WERI-Rb-1 (cell line): ENCODE measurements at regions not wholly inside any gene's neighbourhood (a gene's known extent, or its start where the extent isn't known, plus 50 kb on each side); places are given as distances from the start of the nearest gene placed in this dataset.
A peak's percentile ranks its signal among the peaks of the same experiment; 100 is the strongest.
"Not testable (repeated sequence)": the region's sequence is repeated elsewhere in the genome, so short reads cannot be mapped to it uniquely, and the experiment has no call there.

Source experiments
- DNase-seq: peaks from one replicate; pipeline ENCODE4 v3.0.0-alpha.2; 2020
- H3K27ac ChIP-seq: fragments of 250-450 bp; sonication (Bioruptor Pico); 2 replicates; pipeline ENCODE4 v1.5.1; 2020; ENCODE audit warnings: mild to moderate bottlenecking, moderate library complexity
- H3K27me3 ChIP-seq: fragments of 250-450 bp; sonication (Bioruptor Pico); 2 replicates; pipeline ENCODE4 v1.5.1; 2021; ENCODE audit warnings: mild to moderate bottlenecking, low read depth, moderate library complexity; ENCODE audit not compliant: insufficient read depth, severe bottlenecking
- H3K36me3 ChIP-seq: fragments of 250-450 bp; sonication (Bioruptor Pico); 2 replicates; pipeline ENCODE4 v1.5.1; 2020; ENCODE audit warnings: mild to moderate bottlenecking, moderate library complexity
- H3K4me3 ChIP-seq: 2 replicates; pipeline ENCODE4 v1.5.1; 2011; ENCODE audit warnings: low read depth, mild to moderate bottlenecking, control low read depth, low read length
- H3K9me3 ChIP-seq: fragments of 250-450 bp; sonication (Bioruptor Pico); 2 replicates; pipeline ENCODE4 v1.5.1; 2021; ENCODE audit warnings: mild to moderate bottlenecking, moderate library complexity; ENCODE audit not compliant: severe bottlenecking
- TF ChIP-seq, protein P1 (sequence below): IDR thresholded peaks from 2 replicates; pipeline ENCODE4 v1.5.1; 2011; ENCODE audit warnings: low read depth, mild to moderate bottlenecking, control low read depth, inconsistent platforms, low read length

DNA sequence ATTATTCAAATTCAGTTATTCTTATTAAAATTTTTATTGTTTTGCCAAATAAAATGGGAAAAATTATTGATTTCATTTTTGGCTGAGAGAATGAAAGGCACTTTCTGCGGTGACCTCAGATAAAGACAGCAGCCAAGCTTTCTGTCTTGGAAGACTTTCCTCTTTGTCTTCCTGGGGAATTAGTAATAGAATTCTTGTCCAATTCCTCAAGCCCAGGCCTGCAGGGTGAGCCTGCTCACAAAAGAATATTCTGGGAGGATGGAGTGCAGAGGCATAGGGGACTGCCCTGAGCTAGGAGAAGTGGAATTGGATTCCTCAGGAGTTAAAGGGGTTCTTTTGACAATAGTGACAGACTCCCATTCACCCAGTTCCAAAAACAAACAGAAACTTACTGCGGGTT, 614.5 kb upstream of the ADGRL2 start:
- TF ChIP-seq, protein P1, sequence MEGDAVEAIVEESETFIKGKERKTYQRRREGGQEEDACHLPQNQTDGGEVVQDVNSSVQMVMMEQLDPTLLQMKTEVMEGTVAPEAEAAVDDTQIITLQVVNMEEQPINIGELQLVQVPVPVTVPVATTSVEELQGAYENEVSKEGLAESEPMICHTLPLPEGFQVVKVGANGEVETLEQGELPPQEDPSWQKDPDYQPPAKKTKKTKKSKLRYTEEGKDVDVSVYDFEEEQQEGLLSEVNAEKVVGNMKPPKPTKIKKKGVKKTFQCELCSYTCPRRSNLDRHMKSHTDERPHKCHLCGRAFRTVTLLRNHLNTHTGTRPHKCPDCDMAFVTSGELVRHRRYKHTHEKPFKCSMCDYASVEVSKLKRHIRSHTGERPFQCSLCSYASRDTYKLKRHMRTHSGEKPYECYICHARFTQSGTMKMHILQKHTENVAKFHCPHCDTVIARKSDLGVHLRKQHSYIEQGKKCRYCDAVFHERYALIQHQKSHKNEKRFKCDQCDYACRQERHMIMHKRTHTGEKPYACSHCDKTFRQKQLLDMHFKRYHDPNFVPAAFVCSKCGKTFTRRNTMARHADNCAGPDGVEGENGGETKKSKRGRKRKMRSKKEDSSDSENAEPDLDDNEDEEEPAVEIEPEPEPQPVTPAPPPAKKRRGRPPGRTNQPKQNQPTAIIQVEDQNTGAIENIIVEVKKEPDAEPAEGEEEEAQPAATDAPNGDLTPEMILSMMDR, result no peak
- Histone ChIP-seq H3K27ac (no peak overlapping the region), H3K36me3 (no peaks in the 10 kb centered on the region), H3K27me3 (no peaks in the 10 kb centered on the region), H3K9me3 (no peaks in the 10 kb centered on the region), H3K4me3 (no peak overlapping the region)
- no peak for DNase-seq

DNA sequence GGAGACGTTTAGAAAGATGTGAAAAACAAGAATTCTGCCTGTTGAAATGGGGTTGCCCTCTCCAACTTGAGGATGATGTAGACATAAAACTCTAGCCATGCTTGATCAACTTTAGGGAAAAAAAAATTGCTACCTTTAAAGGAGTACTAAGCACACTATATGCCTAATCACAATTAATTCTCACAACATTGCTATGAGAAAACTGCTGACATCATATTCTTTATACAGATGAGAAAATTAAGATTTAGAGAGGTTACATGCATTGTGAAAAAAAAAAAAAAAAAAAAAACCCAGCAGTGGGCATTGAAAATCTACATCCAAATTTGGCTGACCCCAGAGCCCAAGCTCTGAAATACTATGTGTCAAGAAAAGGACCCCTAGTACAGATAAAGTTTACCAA, 617.2 kb upstream of the ADGRL2 start:
- DNase-seq, result no peak
- no peaks in the 10 kb centered on the region for H3K27me3 ChIP-seq
- no peaks in the 10 kb centered on the region for H3K9me3 ChIP-seq
- H3K36me3 ChIP-seq, result no peaks in the 10 kb centered on the region
- no peak overlapping the region for H3K27ac ChIP-seq
- H3K4me3 ChIP-seq, result no peak overlapping the region
- TF ChIP-seq, protein P1, result no peak

DNA sequence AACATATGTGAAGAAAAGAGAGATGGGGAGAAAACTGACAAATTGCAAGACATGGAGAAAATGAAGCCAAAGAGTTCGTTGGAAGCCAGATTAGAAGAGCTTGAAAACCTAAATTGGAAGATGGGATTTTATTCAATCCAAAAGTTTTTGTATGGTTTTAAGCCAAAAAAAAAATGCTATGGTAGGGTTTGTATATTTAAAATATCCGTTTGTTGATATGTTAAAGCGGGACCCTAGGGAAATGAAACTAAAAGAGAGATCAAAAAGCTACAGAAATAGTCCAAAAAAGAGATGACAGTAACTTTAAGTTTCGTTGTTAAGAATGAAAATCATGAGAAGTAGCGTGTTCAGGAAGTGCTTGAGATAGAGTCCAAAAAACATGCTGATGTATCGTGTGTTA, 617.7 kb upstream of the ADGRL2 start:
- Histone ChIP-seq H3K4me3 (no peak overlapping the region), H3K27ac (no peak overlapping the region), H3K9me3 (no peaks in the 10 kb centered on the region), H3K27me3 (no peaks in the 10 kb centered on the region), H3K36me3 (no peaks in the 10 kb centered on the region)
- DNase-seq, result no peak
- TF ChIP-seq, protein P1, result no peak

DNA sequence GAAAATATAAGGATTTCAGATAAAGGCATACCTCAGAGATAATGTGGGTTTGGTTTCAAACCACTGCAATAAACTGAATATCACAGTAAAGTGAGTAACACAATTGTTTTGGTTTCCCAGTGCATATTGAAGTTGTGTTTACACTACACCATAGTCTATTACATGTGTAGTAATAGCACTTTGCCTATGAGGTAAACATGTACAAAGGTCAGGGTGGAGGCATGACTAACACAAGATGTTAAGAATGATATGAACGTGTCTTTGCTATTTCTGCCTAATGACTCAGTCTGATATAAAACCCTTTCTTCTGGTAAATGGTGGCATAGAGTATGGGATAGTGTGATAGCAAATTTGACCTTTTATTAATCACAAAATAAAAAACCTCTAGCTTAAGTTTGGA, 621.5 kb upstream of the ADGRL2 start:
- TF ChIP-seq, protein P1, result no peak
- no peaks in the 10 kb centered on the region for H3K9me3 ChIP-seq

DNA sequence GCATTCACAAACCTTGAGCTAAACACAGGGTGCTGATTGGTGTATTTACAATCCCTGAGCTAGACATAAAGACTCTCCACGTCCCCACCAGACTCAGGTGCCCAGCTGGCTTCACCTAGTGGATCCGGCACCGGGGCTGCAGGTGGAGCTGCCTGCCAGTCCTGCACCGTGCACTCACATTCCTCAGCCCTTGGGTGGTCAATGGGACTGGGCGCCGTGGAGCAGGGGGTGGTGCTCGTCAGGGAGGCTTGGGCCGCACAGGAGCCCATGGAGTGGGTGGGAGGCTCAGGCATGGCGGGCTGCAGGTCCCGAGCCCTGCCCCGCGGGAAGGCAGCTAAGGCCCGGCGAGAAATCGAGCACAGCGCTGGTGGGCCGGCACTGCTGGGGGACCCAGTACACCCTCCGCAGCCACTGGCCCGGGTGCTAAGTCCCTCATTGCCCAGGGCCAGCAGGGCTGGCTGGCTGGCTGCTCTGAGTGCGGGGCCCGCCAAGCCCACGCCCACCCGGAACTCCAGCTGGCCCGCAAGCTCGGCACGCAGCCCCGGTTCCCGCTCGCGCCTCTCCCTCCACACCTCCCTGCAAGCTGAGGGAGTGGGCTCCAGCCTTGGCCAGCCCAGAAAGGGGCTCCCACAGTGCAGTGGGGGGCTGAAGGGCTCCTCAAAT, 622.2 kb upstream of the ADGRL2 start:
- not testable (repeated sequence) for H3K9me3 ChIP-seq, H3K27me3 ChIP-seq, DNase-seq, H3K4me3 ChIP-seq, H3K36me3 ChIP-seq, H3K27ac ChIP-seq

More for the DNA sequence above, 621.5 kb upstream of the ADGRL2 start:
- Histone ChIP-seq H3K27me3 (no peaks in the 10 kb centered on the region), H3K36me3 (no peaks in the 10 kb centered on the region), H3K4me3 (no peak overlapping the region), H3K27ac (no peak overlapping the region)
- no peak for DNase-seq

DNA sequence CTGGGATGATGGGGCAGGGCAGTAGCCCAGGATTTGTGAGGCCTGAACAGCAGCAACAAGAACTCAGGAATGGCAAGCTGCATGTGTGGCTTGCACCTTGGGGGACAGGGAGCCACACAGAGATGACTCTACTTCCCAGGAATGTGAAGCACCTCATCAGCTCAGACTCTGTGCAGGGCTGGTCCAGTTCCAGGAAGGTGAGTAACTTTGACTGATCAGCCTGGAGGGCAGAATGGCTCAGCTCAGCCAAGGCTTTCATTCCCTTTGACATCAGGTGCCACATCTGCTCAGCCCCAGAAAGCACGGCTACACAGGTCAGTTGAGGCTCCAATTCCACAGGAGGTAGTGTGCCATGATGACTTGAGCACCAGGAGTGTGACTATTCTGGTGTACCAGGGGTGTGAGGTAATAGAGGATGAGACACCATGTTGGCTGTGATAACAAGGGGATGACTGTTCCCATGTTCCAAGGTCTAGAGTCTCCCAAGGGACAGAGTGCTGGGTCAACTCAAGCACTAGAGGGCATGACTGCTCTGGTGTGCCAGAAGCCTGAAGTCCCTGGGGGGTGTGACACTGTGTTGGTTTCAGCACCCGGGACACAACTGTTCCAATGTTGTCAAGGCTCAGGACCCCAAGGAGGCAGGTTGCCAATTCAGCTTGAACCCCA, 625.8 kb upstream of the ADGRL2 start:
- Histone ChIP-seq H3K36me3 (no peaks in the 10 kb centered on the region), H3K9me3 (no peaks in the 10 kb centered on the region), H3K27me3 (no peaks in the 10 kb centered on the region), H3K4me3 (no peak overlapping the region), H3K27ac (no peak overlapping the region)
- TF ChIP-seq, protein P1, result 0 out of 2 replicates have a peak, but pooled peaks have one; percentile 2
- no peak for DNase-seq
